CD1c-positive myeloid dendritic cell (primary cell): ENCODE measurements at regions not wholly inside any gene's neighbourhood (a gene's known extent, or its start where the extent isn't known, plus 50 kb on each side); places are given as distances from the start of the nearest gene placed in this dataset.
A peak's percentile ranks its signal among the peaks of the same experiment; 100 is the strongest.
"Not testable (repeated sequence)": the region's sequence is repeated elsewhere in the genome, so short reads cannot be mapped to it uniquely, and the experiment has no call there.

Experiments
- DNase-seq: peaks from one replicate; pipeline ENCODE4 v3.0.0-alpha.2; 2016; ENCODE audit errors: extremely low spot score

DNA sequence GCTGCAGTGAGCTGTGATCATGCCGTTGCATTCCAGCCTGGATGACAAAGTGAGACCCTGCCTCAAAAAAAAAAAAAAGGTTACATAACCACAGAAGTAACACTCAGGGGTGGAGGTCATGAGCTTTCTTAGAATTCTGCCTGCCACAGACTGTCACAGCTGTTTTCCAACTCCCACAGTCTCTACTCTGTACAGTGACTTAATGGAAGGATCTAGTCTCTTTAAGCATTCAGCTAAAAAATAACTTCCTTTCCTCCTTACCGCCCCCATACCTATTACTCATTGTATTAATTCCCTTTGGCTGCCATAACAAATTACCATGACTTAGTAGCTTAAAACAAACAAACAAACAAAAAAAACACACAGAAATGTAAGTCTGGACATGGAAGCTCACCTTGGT lies 99.6 kb upstream of the UBE2E1 start:
- peak; percentile 84 for DNase-seq

DNA sequence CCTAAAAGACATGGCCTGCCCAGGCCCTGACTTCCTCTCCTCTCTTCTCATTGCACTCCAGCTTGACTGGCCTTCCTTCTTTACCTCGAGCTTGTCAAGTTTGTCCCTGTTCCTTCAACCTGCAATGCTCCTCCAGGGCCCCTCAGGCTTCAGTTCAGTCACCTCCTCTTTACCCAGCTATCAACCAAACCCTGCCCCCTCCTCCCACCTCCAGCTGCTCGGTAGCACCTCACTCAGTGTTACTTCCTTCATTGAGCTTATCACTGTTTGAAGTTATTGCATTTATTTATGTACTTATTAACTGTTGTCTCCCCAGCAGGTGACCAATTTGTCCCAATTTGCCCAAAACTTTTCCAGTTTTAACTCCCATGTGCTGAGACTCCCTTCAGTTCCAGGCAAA lies 95.8 kb upstream of the UBE2E1 start:
- no peak for DNase-seq

DNA sequence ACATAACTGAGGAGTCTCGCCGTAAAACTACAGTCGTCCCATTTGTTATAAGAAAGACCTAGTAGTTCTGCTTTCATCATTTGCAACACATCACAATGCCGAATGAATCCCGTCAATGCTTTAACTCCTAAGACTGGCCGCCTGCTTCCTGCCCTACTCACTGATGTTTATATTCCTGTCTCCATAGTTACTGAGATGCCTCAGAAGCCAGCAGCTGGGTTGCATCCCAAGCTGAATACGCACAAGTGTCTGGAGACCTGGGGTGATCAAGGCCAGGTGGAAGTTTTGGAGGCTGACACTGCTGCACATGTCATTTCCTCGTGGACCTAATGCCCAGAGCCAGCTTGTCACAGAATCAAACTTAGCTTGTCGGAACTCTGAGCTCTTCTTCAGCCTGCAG lies 95.2 kb upstream of the UBE2E1 start:
- DNase-seq: no peak

DNA sequence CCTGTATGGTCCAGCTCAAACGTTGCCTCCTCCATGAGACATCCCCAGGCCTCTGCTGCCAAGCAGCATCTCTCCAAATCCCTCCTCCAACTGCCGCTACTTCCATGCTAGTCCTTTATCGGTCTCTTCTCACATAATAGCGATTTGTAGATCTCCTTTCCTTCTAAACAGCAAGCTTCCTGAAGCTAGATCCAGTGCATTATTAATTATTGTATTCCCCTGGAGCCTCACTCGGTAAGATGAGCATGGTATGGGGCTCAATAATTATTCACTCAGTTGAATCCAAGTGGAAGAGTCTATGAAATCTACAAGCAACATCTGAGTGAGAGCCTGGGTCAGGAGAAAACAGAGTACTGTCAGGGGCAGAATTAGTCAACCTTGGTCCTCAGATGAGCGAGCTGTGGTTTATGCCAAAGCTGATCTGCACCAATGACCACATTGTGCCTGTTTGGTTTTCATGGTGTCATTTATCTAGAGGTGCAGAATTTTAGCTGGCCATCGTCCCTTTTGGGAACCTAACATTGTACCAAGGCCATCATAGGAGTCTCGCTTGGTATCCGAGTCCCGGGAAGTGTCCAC lies 93.8 kb upstream of the UBE2E1 start:
- DNase-seq: no peak

DNA sequence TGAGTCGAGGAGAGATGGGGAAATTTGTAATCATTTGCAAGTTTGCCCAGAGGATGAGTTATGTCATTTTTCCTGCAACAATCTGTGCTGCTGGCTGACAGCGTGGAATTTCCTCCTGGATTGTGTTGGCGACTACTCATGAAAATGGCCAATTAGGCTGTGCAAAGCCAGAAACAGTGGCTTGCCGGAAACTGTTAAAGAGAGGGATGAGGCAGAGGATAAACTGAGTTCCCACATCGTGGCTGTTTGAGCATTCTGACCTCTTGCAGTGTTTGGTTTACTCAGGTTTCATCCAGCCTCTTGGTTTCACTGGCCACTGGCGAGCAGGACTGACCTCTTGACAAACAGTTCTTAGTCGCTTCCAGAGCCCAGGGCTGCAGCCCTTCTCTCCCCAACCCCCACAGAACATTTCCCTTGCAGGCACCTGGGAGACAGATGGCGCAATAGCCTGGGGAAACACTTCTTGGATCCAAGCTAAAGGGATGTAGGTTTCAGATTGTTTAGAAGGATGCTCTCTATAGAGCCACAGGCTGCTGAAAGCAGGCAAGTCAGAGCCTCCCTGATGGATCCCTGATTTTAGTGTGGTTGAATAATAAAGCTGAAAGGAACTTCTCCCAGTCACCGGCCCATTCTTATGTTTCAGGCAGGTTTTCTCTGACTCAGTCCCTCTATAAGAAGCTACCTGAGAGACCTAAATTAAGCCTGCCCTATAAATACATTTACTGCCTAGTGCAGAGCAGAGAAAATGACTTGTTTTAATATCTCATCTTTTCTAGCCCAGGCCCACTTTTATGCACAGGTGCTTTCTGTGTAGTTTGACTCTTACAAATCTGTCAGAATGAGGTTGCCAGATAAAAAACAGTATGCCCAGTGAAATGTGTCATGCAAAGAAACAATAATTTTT lies 92.8 kb upstream of the UBE2E1 start:
- DNase-seq: no peak

DNA sequence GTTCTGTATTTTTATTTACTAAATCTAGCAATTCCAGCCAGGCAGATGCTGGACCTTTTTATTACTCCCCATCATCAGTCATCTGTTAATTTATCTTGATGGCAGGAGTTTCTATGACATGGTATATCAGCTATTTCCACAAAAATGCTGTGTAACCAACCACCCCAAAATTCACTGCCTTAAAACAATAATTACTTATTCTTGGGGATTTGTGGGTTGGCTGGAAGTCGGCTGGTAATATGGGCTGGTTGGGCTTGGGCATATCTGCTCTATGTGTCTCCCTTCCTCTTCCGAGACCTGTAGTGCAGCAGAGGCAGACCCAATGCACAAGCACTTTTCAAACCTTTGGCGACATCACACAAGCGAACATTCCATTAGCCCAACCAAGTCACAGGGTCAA lies 92.1 kb upstream of the UBE2E1 start:
- DNase-seq: no peak

DNA sequence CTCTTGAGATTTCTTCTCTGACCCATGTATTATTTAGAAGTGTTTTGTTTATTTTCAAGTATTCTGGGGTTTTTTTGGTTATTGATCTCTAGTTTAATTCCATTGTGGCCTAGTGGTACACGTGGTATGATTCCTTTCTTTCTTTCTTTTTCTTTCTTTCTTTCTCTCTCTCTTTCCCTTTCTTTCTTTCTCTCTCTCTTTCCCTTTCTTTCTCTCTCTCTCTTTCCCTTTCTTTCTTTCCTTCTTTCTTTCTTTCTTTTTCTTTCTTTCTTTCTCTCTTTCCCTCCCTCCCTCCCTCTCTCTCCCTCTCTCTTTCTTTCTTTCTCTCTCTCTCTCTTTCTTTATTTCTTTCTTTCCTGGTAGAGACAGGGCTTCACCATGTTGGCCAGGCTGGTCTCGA lies 85.7 kb upstream of the UBE2E1 start:
- DNase-seq: no peak

DNA sequence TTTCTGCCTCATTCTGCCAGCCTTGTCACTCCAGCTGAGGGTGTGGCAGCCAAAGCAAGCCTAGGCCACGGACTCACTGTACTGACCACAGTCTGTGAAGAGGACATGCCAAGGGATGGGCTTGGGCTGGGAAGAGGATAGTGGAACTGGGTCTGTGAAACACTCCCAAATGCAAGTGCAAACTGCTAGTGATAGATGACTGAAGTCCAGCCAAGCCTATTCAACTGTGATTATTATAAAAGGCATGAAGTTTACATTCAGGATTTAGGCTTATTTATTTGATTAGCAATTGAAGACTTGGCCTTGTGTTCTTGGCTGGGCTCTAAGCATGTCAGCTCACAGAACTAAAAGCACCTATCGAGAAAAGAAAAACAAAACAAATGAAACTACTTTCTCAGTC lies 84.9 kb upstream of the UBE2E1 start:
- no peak for DNase-seq

DNA sequence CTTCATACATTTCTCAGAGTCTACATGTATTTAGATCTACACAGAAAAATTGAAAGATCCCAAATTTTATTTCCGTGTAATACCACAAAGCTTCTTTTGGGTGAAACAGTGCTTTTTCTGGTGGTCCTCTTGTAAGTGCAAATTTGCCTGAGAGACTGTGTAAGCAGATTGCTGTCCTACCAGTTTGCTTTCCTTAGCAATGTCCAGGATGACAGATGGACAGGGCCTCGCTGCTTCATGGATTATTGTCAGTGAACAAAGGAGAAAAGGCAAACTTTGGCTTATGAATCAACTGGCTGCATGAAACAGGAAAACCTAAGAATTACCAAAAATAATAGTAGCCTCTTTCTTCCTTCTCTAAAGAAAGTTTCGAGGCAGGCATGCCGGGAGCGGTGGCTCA lies 82.6 kb upstream of the UBE2E1 start:
- DNase-seq: no peak

DNA sequence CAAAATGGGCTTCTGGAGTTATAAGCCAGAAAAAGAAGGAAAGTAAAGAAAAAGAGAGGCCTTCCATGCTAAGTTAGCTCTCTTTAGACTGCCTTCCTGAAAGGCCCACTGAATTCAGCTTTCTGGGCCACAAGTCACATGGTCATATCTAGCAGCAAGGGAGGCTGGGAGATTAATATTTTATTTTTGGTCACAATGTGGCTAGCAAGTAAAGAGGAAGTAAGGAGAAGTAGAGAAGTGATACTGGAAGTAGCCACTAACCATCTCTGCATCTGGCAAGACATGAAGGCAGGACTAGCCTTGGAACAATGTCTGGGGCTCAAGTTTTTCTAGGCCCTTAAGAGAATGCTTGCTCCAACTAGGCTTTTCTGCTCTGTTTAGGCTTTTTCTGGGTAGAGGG lies 81.8 kb upstream of the UBE2E1 start:
- peak; percentile 71 for DNase-seq

DNA sequence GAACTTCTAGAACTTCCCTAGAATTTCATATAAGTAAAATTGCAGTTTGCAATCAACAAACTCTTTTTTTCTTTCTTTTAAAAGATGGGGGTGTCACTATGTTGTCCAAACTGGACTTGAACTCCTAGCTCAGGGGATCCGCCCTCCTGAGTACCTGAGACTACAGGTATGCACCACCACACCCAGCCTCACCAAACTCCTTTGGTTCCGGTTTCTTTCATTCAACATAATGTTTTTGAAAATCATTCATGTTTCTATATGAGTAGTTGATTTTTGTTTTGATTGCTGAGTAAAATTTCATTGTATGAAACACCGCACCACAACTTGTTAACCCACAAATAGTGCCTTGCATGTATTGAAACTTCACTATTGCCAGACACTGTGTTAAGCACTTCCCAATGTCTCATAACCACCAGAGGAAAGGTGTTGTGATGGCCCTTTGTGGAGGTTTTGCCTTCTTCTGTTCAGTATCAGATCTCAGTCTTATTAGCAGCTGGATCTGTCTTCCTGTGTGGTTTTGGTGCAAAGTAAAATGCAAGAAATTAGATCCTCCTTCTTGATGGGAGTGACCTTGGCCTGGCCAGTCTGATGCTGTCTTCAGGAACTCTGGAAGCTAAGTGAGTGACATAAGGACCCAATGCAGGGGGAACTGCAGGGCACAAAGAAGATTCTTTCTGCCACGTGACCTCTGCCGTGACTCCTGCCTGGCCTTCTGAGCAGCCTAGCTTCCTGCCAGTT lies 78.8 kb upstream of the UBE2E1 start:
- peak; percentile 48 for DNase-seq

DNA sequence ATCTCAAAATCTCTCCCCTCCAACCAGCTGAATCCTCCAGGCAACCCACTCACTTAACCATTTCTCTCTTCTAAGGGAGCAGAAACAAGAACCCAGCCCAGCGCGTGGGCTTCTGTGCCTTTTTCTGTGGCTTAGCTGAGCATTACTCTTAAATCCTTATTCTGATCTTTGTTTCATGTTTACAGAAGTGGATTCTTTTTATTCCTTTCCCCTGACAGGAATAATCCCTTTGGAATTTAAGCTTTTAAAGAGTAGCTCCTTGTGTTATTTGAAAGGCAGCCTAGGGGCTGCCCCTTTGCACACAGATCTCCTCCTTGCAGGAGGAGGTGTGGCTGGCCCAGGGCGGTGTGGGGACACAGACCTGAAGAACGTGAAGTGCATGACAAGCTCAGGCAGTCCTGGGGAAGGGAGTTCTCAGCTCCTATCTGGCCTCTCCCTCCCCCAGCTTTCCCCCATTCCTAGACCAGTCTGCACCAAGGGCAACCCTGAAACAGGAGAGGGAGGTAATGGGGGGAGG lies 77.1 kb upstream of the UBE2E1 start:
- DNase-seq: no peak

DNA sequence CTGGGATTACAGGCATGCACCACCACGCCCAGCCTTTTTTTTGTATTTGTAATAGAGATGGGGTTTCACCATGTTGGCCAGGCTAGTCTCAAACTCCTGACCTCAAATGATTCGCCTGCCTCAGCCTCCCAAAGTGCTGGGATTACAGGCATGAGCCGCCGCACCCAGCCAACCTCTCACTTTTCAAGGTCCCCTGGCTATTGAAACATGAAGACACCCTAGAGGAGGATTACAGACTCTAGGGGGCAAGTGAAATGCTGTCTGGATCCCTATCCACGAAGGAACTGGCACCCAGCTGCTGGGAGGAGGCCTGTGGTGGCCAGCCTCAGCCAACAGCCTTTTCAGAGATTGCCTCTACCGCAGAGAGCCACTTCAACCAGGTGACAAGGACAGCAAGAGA lies 76.4 kb upstream of the UBE2E1 start:
- DNase-seq: not testable (repeated sequence)

DNA sequence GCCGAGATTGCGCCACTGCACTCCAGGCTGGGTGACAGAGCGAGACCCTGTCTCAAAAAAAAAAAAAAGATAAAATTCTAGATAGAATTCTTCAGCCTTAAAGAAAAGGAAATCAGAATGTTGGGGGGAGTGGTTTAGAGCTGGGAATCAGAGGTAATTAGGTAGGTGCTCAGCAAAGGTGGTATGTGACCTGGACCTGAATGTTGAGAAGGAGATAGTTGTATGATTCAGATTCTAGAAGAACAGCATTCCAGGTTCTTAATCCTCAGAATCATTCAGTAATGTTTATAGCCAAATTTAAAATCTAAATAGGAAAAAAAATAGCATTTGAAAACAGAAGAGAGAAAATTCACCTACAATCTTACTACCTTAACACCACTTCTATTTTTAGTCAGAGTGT lies 71.3 kb upstream of the UBE2E1 start:
- DNase-seq: no peak

DNA sequence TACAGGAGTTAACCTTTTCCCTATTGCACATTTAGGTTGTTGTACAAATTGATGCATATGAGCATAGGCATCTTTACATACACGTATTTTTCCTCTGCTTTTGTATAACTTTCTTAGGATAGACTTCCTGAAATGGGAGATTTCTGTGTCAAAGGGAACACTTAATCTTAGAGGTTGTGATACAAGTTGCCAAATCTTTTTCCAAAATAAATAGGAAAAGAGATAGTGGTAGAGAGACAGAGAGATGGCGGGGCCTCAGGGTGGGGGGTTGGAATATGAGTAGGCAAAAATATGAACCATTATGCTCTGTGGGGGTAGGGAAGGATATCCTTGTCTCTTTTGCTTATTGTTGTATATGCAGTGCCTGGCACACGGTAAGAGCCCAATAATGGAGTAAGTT lies 70.7 kb upstream of the UBE2E1 start:
- no peak for DNase-seq

DNA sequence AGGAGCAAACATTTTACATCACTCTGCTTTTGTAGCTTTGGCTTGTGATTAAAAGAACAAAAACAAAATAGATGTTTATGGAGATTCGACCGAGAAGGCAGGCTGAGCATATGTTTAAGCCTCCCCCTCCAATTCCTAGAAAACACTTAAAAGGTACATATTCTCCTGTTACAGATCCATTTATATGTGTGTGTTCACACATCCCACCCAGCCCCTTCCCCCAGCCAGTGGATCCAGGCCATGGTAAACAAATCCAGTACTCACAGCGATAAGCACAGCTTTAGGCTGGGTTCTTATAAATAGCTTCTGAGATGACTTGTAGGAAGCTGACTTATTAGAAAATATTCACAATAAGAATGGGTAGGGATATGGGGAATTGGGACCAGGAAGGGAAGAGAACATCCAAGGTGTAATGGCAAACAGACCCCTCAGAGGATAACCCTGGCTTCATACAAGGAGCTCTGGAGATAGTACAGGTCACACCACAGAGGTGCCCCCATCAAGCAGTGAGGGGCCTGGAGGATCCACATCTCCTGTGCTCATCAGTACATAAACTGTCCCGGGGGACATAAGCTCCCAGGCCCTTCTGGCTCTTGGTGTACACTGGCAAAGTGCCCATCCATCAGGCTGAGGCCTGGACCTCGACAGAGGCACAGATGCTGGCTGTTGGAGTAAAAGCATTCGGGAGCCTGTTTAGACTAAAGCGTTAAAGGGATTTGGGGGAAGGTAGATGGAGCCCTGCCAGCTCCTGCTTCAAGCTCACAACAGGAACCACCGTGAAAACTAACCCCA lies 70.0 kb upstream of the UBE2E1 start:
- DNase-seq: no peak

DNA sequence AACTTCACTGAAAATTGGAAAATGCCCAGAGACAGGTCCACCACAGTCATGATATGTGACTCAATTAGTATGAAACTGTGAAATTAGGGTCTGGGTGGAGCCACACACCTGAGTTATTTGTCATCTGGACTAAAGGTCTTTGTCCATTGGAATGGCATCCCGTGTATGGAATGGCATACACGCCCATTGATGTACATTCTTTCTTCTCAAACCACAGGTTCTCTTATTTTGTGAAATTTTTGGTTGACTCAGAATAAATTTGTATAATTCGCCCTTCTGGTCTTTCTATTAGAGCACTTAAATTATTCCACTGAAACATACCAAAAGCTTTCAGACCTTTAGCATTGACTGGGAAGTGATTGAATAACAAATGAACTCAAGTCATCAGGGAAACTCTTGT lies 66.8 kb upstream of the UBE2E1 start:
- no peak for DNase-seq

DNA sequence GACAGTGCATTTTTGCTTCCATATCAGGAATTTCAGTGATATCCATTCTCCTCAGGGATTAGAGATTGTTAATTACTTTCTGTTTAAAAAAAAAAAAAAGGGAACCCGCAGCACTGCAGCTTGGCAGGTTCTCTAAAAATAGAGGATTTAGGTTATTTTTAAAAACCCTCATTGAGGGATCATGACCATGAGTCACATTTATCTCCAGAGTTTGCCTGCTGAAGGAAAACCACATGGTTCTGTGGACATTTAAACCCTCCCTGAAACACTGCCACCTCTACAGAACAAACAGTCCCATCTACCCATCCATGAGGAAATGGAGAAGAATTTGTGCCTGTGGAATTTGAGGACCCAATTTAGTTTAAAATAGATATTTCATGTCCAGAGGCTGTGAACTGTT lies 66.2 kb upstream of the UBE2E1 start:
- peak; percentile 84 for DNase-seq

DNA sequence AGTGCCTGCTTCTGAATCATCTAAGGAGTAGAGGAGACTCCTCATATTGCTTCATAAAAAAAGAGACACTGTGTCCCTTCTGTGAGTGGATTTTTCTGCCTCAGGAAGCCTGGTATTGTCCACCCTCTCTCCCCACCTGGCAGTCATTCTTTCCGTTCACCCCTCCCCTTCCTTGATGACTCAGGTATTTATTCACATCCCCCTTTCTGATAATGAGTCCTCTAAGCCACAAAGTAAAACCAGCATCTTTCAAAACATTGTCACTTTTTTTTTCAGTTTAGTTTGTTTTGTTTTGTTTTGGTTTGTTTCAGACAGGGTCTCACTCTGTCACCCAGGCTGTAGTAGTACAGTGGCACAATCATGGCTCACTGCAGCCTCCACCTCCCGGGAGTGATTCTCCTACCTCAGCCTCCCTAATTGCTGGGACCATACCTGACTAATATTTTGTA lies 65.2 kb upstream of the UBE2E1 start:
- peak; percentile 61 for DNase-seq

DNA sequence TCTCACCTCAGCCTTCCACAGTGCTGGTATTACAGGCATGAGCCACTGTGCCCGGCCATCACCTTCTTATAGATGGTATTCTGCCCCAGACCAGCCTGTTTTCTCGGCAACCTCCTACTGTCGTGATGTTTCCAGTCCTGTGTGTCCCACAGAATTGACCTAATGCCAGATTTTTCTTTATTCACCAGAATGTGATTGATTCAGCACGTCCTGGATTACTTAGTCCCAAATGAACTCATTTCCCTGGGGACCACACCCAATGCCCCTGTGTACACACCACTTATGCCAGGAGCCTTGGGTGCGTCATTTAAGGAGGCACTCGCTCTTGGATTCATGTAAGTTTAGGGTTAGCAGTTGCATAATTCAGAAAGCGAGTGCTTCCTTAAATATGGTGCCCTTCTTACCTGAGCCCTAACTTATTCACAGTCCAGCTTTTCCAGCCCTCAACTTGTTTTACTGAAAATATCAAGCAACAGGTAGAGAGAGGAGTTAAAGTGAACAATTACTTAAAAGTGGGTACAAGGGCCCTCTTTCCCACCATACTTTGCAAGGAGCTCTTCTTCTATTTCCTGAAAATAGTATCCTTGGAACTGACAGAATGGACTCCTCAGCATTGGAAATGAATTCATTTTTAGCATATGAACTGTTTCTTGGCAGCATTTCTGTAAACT lies 64.6 kb upstream of the UBE2E1 start:
- DNase-seq: peak; percentile 46

DNA sequence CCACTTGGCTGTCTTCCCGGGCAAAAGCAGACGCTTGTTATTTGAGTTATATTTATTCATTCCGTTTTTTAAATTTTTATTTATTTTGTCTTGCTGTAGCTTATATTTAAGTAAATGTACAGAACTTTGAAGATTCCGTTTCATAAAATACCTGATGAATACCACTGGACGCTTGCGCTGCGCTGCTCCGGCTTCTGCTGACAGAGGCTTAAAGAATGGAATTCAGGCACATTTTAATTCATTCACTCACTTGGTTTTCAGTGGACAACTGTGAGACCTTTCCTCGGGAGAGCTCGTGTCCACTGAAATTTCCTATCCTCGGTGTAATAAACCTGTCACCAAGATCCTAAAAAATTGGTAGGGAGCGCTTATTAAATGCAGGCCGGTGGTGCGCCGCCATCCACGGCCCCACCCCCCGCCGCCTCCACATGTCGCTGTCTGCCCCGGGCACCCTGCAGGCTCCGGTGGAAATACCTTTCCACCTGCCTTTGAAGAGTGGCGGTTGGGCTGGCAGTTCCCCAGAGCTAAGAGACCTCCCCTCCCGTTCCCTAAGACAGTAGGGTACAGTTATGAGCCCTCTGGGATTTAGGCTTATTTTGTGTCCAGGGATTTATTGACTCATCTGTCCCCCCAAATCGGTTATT lies 62.5 kb upstream of the UBE2E1 start:
- no peak for DNase-seq
